ENCODE measurements at regions not wholly inside any gene's neighbourhood (a gene's known extent, or its start where the extent isn't known, plus 50 kb on each side); places are given as distances from the start of the nearest gene placed in this dataset.
A peak's percentile ranks its signal among the peaks of the same experiment; 100 is the strongest.

DNA sequence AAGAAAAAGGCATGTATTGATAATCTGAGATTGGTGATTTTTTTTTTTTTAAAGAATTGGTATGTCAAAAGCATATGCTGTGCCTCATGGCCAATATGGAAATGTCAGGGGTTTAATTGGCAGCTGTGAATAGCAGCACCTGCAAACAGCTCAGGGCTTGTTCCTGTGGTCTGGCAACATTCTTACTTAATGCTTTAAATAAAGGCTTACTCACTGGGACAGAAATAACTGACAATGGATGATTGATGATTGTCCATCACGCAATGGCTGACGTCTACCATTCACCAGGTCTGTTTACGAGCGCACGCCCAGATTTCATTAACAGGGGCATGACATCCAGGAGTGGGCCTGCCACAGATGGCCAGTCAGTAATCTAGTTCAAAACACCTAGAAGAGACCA lies 66.7 kb downstream of the ETAA1 start:
- intact Hi-C loops (cut with micrococcal nuclease; ENCODE audit: unreplicated experiment), result loop anchor here (10.0 kb wide), 1 partner anchor 59 kb away; no protein-coding TSS in a partner anchor
- no peaks in the 10 kb centered on the region for H3K27me3 ChIP-seq (replicated peaks in 1 of 2; ENCODE audit: control insufficient read depth in 2 of 2, insufficient read depth in 2 of 2, low read length in 1 of 2)
- in situ Hi-C loops (cut with MboI), result no loop called here
- H4K20me1 ChIP-seq (ENCODE audit: control insufficient read depth, insufficient read depth), result no peaks in the 10 kb centered on the region
- H3K27ac ChIP-seq (ENCODE audit: control insufficient read depth, insufficient read depth), result no peak overlapping the region
- H2AFZ ChIP-seq (ENCODE audit: control insufficient read depth, low read depth, low read length), result no peak overlapping the region
- H3K4me3 ChIP-seq, result no peak overlapping the region
- no peaks in the 10 kb centered on the region for H3K36me3 ChIP-seq (ENCODE audit: control insufficient read depth in 2 of 2, insufficient read depth in 2 of 2, low read length in 1 of 2)
- 62% methylated on average over 5 of the region's 5 CpGs for WGBS (ENCODE audit: insufficient coverage, insufficient replicate concordance, low lambda C conversion rate, missing lambda C conversion rate)
- RAD21 ChIA-PET (ENCODE audit: unreplicated experiment), result interaction anchor here (0.6 to 3.2 kb wide), 2 partner anchors 11 to 52 kb away, joined by 5 to 16 read pairs; no protein-coding TSS in a partner anchor
- no peaks in the 10 kb centered on the region for H3K4me1 ChIP-seq (ENCODE audit: control insufficient read depth, insufficient read depth, low read length)
- H3K4me2 ChIP-seq (ENCODE audit: control insufficient read depth, insufficient read depth), result no peak overlapping the region
- peak; percentile 81 for ATAC-seq
- no peaks in the 10 kb centered on the region for H3K79me2 ChIP-seq (ENCODE audit: control insufficient read depth, insufficient read depth, low read length)
- BruUV-seq (replicated peaks), result no TSS peak
- DNase-seq (ENCODE audit: low read depth, low spot score), result no peak
- FAIRE-seq, result no peak
- POLR2A ChIA-PET, result interaction anchor here (0.6 kb wide), 1 partner anchor 13 kb away, joined by 3 read pairs; no protein-coding TSS in a partner anchor
- SMC1A ChIA-PET (ENCODE audit: uncharacterized antibody, unreplicated experiment), result interaction anchor here (0.8 to 3.1 kb wide), 5 partner anchors 11 to 259 kb away, joined by 3 to 21 read pairs (median 4); no protein-coding TSS in a partner anchor
- no peaks in the 10 kb centered on the region for H3K9me3 ChIP-seq (replicated peaks; ENCODE audit: control insufficient read depth, insufficient read depth, low read length)
- CTCF ChIA-PET, result interaction anchor here (1.5 kb wide), 1 partner anchor 73 kb away, joined by 5 read pairs; no protein-coding TSS in a partner anchor
- no peak overlapping the region for H3K9ac ChIP-seq (ENCODE audit: control insufficient read depth, insufficient read depth, low read length)
- TF ChIP-seq, protein P1, sequence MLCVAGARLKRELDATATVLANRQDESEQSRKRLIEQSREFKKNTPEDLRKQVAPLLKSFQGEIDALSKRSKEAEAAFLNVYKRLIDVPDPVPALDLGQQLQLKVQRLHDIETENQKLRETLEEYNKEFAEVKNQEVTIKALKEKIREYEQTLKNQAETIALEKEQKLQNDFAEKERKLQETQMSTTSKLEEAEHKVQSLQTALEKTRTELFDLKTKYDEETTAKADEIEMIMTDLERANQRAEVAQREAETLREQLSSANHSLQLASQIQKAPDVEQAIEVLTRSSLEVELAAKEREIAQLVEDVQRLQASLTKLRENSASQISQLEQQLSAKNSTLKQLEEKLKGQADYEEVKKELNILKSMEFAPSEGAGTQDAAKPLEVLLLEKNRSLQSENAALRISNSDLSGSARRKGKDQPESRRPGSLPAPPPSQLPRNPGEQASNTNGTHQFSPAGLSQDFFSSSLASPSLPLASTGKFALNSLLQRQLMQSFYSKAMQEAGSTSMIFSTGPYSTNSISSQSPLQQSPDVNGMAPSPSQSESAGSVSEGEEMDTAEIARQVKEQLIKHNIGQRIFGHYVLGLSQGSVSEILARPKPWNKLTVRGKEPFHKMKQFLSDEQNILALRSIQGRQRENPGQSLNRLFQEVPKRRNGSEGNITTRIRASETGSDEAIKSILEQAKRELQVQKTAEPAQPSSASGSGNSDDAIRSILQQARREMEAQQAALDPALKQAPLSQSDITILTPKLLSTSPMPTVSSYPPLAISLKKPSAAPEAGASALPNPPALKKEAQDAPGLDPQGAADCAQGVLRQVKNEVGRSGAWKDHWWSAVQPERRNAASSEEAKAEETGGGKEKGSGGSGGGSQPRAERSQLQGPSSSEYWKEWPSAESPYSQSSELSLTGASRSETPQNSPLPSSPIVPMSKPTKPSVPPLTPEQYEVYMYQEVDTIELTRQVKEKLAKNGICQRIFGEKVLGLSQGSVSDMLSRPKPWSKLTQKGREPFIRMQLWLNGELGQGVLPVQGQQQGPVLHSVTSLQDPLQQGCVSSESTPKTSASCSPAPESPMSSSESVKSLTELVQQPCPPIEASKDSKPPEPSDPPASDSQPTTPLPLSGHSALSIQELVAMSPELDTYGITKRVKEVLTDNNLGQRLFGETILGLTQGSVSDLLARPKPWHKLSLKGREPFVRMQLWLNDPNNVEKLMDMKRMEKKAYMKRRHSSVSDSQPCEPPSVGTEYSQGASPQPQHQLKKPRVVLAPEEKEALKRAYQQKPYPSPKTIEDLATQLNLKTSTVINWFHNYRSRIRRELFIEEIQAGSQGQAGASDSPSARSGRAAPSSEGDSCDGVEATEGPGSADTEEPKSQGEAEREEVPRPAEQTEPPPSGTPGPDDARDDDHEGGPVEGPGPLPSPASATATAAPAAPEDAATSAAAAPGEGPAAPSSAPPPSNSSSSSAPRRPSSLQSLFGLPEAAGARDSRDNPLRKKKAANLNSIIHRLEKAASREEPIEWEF (IDR thresholded peaks at IDR 0.05; ENCODE audit: insufficient replicate concordance, low read depth, low read length), result peak; percentile 60
- peak; percentile 87 for TF ChIP-seq MTA2 (IDR thresholded peaks at IDR 0.05; ENCODE audit: low read depth)
- no peak for TF ChIP-seq KLF5 (IDR thresholded peaks at IDR 0.05; ENCODE audit: partially characterized antibody)
- TF ChIP-seq NFIC (IDR thresholded peaks at IDR 0.05; ENCODE audit: low read depth, low read length), result peak; percentile 32; the same call in 1 of the 2 replicates
- no peak for TF ChIP-seq WRNIP1 (IDR thresholded peaks at IDR 0.05; ENCODE audit: borderline replicate concordance, low read depth, low read length)
- TF ChIP-seq, protein P2, sequence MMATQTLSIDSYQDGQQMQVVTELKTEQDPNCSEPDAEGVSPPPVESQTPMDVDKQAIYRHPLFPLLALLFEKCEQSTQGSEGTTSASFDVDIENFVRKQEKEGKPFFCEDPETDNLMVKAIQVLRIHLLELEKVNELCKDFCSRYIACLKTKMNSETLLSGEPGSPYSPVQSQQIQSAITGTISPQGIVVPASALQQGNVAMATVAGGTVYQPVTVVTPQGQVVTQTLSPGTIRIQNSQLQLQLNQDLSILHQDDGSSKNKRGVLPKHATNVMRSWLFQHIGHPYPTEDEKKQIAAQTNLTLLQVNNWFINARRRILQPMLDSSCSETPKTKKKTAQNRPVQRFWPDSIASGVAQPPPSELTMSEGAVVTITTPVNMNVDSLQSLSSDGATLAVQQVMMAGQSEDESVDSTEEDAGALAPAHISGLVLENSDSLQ (IDR thresholded peaks at IDR 0.05), result peak; percentile 90
- peak; percentile 44; the same call in 1 of the 2 replicates for TF ChIP-seq JUND (IDR thresholded peaks at IDR 0.05; ENCODE audit: low read depth, low read length)
- TF ChIP-seq ZZZ3 (IDR thresholded peaks at IDR 0.05; ENCODE audit: control insufficient read depth, insufficient read length, low read depth), result no peak
- TF ChIP-seq, protein P3, sequence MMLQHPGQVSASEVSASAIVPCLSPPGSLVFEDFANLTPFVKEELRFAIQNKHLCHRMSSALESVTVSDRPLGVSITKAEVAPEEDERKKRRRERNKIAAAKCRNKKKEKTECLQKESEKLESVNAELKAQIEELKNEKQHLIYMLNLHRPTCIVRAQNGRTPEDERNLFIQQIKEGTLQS (IDR thresholded peaks at IDR 0.05; ENCODE audit: borderline replicate concordance, extremely low read depth, low read depth, low read length), result no peak
- peak; percentile 56; the same call in 1 of the 2 replicates for TF ChIP-seq ZNF384 (IDR thresholded peaks at IDR 0.05; ENCODE audit: borderline replicate concordance, low read depth, low read length)
- TF ChIP-seq SMAD5 (IDR thresholded peaks at IDR 0.05; ENCODE audit: low read depth), result no peak
- TF ChIP-seq, protein P4, sequence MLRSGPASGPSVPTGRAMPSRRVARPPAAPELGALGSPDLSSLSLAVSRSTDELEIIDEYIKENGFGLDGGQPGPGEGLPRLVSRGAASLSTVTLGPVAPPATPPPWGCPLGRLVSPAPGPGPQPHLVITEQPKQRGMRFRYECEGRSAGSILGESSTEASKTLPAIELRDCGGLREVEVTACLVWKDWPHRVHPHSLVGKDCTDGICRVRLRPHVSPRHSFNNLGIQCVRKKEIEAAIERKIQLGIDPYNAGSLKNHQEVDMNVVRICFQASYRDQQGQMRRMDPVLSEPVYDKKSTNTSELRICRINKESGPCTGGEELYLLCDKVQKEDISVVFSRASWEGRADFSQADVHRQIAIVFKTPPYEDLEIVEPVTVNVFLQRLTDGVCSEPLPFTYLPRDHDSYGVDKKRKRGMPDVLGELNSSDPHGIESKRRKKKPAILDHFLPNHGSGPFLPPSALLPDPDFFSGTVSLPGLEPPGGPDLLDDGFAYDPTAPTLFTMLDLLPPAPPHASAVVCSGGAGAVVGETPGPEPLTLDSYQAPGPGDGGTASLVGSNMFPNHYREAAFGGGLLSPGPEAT (IDR thresholded peaks at IDR 0.05; ENCODE audit: low read depth), result no peak
- peak in 1 of 2 experiments; percentile 39; a peak in 2 of 4 replicates for TF ChIP-seq IKZF2 (IDR thresholded peaks at IDR 0.05)
- no peak; the same call in 1 of the 2 replicates for TF ChIP-seq IKZF1 (conservative IDR thresholded peaks at IDR 0.05)
- TF ChIP-seq MEF2A (IDR thresholded peaks at IDR 0.05; ENCODE audit: insufficient read depth, low read depth, low read length), result peak; percentile 74; the same call in 1 of the 2 replicates
- TF ChIP-seq BCL11A (IDR thresholded peaks at IDR 0.05; ENCODE audit: low read depth, low read length), result peak; percentile 62; the same call in 1 of the 2 replicates

All from GM12878 (cell line).